CD4-positive, alpha-beta T cell treated with Interferon alpha-2 for 1 hour (primary cell): ENCODE measurements at regions not wholly inside any gene's neighbourhood (a gene's known extent, or its start where the extent isn't known, plus 50 kb on each side); places are given as distances from the start of the nearest gene placed in this dataset.

Source experiments
- DNase-seq, 2 donors: peaks; one replicate each; pipeline ENCODE4 v3.0.0-alpha.2; 2020 to 2022

DNA sequence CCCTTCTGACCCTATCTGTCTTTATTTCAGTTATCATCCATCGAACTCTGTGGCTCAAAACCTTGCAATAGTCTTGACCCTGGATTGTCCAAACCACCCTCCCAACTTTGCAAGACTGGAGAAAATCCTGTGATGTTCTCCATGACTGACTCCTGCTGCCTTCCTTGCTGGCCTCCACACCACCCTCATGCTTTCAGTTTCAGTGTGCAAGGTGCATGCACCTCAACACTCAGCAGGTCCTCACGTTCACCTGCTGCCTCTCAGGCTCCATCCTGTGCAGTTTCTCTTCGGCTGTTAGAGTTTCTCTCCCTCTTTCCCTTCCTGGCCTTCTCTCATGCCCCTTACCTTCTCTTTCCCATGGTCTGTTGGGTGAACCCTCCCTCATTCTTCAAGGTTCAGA is 59.4 kb upstream of the ASIC2 start:
- DNase-seq: no peak

DNA sequence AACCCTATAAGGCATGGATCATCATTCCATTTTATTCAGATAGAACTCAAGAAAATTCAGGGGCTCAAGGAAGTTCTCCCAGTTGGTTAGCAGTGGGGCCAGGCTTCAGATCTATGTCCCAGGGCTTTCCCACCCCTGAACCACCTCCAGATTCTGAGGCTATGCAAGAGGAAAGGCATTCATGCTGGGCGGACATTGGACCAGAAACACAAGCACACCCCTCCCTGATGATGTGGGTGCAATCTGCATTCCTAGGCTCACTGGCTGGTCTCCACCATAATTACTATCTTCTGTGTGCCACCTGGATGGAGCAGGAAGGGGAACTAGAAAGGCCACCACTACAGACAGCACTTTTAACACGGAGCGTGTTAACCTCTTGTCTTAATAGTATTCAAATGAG is 63.2 kb upstream of the ASIC2 start:
- no peak for DNase-seq

DNA sequence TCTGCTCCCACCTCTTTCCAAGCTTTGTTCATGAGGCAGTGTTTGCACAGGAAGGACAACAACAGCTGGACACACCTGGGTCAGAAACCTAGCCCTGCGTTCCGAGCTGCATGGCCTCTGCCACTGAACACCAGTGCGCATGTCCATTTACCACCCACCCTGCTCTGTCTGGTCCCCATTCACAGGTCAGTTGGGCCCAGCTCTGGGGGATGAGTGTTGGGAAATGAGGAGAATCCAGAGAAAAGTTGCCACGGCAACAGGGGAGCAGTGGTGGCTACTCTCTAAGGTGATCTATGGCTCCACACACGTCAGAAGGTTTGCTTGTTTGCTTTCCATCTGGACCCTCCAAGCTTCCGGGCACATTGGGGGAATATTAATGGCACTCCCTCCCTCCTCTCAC is 70.4 kb upstream of the ASIC2 start:
- no peak for DNase-seq

DNA sequence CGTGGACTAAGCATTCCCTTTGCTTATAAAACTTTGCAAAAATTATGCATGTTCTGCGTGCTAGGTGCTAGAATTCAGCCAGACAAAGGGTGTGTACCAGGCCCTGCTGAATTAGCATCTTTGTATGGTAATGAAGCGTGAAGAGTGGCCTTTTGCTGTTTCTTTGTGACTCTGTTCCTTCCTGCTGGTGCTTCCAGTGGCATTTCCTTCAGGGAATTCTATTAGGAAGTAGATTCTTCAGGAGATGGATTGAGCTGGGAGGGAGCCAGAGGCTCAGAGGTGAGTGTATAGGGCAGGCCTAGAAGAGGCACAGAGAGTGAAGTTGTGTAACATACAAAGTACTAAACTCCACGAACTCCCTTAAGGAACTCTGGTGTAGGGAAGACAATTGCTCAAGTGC is 73.9 kb upstream of the ASIC2 start:
- DNase-seq: no peak

DNA sequence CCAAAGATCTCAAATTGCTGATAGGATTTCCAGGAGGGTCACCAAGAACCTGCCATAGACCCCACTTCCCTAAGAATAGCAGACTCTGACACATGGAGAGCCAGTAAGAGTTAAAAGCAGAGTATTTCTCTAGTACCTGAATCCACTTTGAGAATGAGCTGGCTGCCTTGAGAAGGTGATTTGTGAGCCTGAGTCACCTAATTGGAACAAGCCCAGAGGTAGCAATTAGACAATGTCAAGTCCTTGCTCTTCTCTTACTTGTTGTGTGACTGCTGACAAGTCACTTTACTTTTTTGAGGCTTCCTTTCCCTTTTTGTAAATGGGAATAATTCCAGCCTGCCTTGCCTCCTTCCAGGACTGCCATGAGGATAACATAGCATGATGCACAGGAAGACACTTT is 76.1 kb upstream of the ASIC2 start:
- no peak for DNase-seq

DNA sequence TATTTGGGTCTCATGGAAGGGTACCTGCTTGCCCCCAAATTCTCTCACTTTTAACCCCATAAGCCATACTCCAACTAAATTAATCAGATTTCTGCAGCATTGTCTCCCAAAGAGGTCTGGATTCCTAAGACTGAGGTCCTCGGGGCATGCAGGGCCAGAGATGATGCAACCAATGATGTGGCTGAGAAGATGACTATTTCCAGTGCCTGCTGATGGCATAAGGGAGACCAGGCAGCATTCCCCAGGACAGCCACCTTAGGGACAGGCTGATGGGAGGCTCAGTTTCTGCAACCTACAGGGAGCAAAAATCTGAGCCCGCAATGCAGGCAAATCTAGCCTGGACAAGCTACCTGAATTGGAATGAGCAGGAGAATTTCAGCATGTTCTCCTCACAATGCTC is 76.8 kb upstream of the ASIC2 start:
- no peak for DNase-seq

DNA sequence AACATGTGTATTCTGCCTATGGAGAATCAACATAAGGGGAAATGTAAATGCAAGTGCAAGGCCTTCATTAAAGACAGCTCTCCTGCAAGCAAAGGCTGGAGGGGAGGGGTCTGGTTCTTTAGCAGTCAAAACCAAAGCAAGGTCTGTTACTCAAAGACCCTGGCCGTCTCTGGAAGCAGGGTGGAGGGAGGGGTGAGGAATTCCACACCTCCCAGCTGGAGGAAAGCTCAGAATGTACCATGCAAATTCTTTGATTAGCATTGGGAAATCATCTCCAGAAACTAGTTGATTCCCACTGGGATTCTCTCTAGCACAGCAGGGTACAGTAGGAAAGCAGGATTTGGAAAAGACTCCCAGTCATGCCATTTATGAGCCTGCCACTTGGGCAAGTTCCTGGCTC is 77.3 kb upstream of the ASIC2 start:
- no peak for DNase-seq

DNA sequence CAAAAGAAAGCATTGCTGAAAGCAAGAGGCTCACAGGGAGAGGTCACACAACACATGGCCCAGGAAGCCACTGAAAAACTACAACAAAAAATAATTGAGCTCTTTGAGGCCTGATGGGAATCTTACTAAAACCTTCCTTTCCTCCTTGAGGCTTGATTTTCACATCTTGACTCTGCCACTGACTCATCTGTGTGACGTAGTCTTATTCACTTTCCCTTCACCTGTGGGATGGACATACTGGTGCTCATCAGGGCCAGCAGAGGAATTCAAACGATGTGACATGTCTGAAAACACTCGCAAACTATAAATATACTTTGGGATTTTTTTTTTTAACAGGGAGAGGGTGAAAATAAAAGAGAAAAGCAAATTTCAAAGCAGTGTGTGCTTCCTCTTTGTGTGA is 78.3 kb upstream of the ASIC2 start:
- DNase-seq: no peak

DNA sequence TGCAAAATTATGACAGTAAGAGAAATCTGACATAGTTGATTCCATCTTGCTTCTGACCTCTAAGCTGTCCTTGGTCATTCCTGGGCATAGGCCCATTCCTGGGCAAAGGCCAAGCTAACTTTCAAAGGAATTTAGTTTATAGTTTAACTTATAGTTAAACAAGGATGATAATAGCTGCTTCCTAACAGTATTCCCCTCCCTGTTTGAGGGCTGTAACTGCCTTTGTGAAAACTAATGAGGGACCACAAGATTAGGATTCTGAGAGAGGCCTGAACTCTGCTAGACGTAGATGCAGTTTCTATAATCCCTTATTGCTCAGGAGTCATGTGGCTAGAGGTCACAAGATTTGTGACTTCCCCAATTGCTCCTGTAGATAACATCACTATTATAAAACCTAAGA is 80.2 kb upstream of the ASIC2 start:
- no peak for DNase-seq

DNA sequence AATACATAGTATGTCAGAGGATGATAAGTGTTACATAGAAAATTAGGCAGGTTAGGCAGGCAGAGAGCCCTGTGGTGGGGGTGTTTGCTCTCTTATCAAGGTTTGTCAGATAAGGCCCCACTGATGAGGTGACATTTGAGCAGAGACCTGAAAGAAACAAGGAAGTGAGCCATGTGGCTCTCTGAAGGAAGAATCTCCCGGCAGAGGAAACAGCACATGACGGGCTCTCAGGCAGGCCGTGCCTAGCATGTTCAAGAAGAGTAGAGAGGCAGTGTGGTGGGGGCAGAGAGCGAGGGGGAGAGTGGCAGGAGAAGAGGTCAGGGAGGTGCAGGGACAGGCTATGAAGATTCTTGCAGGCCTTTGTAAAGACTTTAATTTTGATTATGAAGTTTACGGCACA is 82.0 kb upstream of the ASIC2 start:
- DNase-seq: no peak

DNA sequence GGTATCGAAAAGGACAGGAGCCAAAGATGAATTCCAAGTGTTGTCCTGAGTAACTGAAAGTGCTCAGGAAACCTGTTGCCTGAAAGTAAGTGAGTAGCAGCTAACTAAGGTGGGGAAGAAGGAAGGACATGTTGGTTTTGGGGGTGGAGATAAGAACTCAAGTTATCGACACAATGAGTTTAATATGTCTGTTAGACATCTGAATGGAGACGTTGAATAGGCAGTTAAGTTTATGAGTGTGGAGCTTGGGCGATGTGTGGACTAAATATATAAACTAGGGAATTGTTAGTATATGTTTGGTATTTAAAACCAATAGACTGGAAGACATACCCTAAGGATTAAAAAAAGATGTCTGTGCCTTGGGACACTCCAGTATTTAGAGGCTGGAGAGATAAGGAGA is 82.7 kb upstream of the ASIC2 start:
- DNase-seq: no peak

DNA sequence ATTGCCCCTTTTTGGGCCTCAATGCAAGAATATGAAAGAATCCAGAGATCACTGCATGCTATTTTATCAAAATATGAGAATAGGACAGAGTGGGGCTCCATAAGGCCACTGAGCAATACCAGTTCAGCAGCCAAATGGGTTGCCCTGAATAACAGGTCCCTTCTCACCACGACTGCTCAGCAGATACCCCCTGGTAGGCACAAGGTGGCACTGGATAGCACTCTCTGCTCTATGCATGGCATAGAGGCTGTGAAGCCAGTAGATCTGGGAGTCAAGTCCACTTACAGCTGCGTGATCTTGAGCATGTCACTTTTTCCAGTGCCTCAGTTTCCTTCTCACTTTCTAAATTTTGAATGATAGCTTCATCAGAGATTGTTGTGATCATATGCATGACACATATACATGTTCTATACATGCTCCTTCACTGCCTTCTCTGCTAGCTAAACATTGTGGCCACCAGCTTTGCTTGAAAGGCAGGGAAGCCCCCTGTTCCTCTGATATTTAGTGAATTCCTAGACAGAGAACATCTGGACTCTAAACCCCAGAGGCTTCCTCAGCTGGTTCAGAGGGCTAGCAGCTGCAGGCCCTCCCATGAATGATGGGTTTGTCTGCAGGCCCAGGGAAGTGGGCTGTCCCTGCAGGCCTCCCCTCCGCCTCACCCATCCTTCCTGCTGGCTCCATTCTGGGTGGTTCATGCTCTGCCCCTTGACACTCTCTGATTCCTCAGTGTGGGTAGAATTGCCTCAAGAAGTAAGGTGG is 84.9 kb upstream of the ASIC2 start:
- DNase-seq: no peak

DNA sequence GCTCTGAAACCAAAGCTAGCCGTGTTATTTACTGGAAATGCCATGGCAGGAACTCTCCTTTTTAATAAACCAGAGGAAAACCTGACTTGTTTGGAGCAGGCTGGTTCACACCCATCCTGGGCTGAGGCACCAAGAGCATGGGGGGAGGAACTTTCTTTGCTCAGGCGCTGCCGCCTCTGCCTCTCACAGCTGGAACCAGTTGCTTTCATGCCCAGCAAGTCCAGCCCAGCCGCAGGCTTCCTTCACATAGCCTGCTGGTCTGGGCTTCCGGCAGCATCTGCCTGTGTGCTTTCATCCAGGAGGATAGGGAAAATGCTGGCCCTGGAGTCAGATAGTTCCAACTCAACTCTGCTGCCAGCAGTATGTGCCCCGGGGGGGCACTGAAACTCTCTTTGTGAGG is 88.1 kb upstream of the ASIC2 start:
- no peak for DNase-seq

DNA sequence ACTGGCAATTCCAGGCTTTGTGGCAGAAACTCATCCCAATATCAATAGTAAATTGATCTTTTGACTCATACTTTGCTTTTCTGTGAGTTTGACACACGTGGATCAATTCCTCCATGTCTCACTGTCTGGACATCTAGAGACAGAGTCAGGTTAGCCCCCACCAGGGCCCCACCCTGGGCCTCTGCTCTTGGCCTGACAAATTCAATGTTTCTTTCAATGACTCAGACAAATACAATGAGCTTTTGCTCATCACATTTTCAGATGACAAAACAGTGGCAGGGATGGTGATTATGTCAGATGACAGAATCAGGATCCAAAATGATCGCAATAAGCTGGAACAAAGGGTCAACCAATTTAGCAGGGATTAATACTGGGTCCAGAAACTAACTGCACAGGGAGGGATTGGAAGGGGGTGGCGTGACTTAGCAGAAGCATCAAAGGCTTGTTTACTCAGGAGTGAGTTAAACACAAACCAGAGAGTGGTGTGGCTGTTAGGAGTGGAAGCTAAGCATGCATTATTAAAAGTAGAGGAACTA is 90.5 kb upstream of the ASIC2 start:
- no peak for DNase-seq

DNA sequence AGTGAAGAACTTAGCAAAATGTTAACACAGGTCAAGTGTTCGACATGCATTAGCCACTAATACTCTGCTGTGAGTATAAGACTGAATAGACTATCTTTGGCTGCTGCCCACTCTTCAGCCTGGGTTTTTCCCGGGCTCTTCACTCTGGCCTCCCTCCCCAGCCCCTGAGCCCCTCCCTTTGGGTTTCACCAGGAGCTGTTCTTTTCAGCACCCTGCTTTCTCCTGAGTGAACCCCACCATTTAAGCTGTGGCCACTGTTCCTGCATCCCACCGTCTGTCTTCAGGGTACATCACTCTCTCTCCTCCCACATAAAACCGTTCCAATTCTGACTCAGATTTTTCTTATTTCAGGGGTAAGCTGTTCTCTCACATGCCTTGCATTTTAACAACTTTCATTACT is 92.0 kb upstream of the ASIC2 start:
- no peak for DNase-seq

DNA sequence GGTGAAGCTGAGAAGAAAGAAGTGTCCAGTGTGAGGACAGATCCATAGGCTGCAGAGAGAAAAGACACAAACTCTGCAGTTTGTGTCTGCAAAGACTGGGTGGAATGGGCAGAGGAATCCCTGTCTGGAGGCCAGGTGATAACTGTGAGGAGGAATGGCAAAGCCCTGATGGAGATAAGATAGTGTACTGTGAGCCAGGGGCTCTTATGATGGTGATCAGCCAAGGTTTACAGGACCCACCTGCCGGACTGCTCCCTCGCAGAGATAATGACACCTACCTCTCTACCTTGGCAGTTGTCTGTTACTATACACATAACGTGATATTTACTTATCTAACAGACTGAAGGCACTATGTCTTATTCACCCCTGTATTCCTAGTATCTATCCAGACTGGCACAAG is 92.6 kb upstream of the ASIC2 start:
- DNase-seq: no peak

DNA sequence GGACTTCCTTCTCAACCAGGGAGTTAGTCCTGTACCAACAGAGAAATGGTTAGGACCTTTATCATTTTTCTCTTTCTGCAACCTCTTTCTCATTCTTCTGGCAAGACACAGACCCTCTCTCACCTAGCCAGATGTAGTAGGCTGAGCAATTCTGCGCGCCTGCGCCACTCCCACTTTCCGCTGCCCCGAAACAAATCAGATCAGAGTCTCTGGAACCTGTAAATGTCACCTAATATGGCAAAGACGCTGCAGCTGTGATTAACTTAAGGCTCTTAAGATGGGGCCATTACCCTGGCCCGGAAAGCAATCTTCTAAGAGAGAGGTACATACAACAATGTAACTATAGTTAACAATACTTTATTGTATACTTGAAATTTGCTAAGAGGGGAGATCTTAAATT is 94.3 kb upstream of the ASIC2 start:
- no peak for DNase-seq

DNA sequence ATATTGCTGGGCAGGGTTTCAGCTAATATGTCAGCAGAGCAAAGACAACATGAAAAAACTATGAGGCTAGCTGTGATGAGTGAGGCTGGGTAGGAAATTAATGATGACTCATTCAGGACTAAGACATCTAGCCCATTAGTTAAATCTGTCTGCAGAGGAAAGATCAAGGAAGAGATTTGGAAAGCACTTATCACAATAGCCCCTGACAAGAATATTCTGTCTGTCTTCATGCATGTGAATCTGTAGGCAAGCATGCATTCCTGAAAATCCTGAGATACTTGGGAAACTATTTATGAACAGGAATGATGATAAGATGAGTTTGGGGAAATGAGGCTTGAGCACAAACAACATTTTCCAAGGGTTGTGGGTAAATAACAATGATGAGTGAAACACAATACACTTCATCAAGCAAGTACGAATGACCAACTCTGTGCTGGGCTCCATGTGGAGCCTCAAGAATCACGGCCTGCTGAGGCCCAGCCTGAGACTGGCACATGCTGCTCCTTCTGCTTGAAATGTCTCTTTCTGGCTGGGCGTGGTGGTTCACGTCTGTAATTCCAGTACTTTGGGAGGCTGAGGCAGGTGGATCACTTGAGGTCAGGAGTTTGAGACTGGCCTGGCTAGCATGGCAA is 96.5 kb upstream of the ASIC2 start:
- no peak for DNase-seq

DNA sequence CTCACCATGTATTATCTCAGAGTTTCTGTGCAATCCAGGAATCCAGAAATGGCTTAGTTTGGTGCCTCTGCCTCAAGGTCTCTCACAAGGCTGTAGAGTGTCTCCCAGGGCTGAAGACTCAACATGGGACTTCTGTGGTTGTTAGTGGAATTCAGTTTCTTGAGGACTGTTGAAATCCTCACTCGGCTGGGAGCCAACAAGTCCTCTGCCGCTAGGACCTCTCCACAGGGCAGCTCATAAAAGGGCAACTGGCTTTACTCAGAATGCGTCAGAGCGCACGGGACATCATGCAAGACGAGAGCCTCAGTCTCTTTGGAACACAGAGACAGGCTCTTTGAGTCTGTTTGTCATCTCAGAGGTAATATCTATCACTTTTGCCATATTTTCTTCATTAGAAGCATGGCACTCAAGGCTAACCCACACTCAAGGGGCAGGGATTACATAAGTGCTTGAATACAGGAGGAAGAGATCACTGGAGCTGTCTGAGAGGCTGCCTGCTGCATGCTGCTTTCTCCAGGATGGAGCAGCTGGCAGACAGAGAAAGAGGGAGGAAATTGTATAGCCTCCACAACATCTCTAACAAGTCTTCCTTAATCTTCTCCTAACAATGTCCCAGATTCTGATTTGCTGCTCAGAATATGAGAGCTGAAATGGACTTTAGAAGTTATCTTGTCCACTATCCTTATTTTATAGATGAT is 97.5 kb upstream of the ASIC2 start:
- no peak for DNase-seq

DNA sequence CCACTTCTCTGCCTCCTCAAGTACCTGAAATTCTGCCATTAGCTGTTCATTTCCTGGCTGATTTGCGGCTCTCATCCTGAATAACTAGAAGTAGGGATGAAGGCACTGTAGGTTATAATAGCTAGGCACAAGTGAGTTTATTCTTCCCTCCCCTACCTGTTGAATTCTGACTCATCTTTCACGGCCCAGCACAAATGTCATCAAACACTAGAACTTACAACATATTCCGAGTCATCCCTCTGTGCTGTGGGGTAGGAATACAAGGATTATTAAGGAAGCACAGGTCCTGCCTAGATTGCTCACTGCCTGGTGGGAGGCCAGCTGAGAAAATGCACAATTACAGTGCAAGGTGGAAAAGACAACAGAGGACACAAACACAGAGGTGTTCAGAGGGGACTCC is 103.7 kb upstream of the ASIC2 start:
- DNase-seq: no peak

DNA sequence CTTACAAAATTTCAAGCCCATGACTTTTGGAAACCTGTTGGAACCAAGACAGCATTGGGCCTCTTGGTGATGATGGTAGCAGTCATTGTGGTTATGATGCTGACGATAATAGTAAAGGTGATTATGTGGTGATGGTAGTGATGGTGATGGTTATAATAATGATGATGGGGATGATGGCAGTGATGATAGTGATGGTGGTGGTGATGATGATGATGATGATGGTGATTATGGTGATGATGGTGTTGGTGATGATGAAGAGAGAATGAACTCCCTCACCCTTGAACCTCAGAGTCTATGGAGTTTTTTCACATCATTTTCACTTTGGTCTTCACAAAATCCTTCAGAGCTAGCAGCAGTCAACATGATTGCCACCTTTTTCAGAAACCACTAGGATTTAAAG is 105.3 kb upstream of the ASIC2 start:
- no peak for DNase-seq

DNA sequence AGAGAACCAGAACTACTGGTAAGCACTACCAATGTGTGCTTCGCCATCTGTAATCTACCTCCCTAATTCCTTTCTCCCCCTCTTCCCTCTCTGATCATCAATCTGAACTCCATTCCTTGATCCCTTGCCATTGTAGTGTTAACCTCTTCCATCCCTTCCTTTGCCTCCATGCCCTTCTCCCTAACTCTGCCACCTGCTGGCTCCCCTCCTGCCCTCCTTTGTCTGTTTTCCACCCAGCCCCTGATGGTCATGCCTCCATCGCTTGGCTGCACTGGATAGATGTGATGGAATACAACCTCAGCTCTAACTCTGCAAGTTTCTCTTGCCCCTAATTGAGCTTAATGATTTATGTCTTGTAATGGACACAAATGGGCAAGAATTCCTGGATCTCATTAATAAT is 108.2 kb upstream of the ASIC2 start:
- no peak for DNase-seq

DNA sequence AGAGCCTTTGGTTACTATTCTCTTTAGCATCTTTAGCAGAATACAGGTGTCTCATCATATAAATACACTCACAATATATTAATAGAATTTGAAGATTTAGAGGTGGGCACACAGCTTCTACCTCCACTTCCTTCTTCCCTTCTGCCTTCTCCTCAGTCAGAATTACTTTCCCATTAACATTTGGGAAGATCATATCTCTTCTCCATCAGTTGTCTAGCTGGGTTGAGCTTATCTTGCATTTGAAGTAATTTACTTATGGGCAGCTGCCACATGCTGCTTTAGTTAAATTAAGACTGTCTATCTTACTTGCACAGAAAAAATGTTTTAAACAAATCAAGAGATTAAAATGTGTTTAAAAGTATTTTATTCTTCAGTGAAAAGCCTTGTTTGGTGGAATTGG is 110.1 kb upstream of the ASIC2 start:
- no peak for DNase-seq
